RWPE2 (cell line): ENCODE measurements at regions not wholly inside any gene's neighbourhood (a gene's known extent, or its start where the extent isn't known, plus 50 kb on each side); places are given as distances from the start of the nearest gene placed in this dataset.
"Not testable (repeated sequence)": the region's sequence is repeated elsewhere in the genome, so short reads cannot be mapped to it uniquely, and the experiment has no call there.

Source experiments
- ATAC-seq: fragments of 200-7000 bp; cut with Tn5 transposase; 3 replicates; pipeline ENCODE4 v1.9.1; 2021; ENCODE audit warnings: low read depth
- DNase-seq: peaks from one replicate; pipeline ENCODE4 v3.0.0-alpha.2; 2020; ENCODE audit warnings: low spot score
- H3K27ac ChIP-seq: fragments of 450-650 bp; 2 replicates; pipeline ENCODE4 v1.5.1; 2017; ENCODE audit warnings: mild to moderate bottlenecking; ENCODE audit not compliant: poor library complexity, severe bottlenecking
- H3K27me3 ChIP-seq: fragments of 250-450 bp; sonication (Bioruptor Pico); 2 replicates; pipeline ENCODE4 v1.5.1; 2021; ENCODE audit warnings: mild to moderate bottlenecking, moderate library complexity; ENCODE audit not compliant: insufficient read depth, poor library complexity, severe bottlenecking
- H3K36me3 ChIP-seq: fragments of 250-450 bp; sonication (Bioruptor Pico); 2 replicates; pipeline ENCODE4 v1.5.1; 2020; ENCODE audit warnings: low read depth, mild to moderate bottlenecking, moderate library complexity
- H3K4me1 ChIP-seq: fragments of 250-450 bp; sonication (Bioruptor Pico); 2 replicates; pipeline ENCODE4 v1.5.1; 2021; ENCODE audit warnings: mild to moderate bottlenecking, moderate library complexity; ENCODE audit not compliant: insufficient read depth, poor library complexity, severe bottlenecking
- H3K4me3 ChIP-seq: fragments of 250-450 bp; sonication (Bioruptor Pico); 2 replicates; pipeline ENCODE4 v1.5.1; 2021; ENCODE audit warnings: mild to moderate bottlenecking, moderate library complexity; ENCODE audit not compliant: severe bottlenecking
- H3K9me3 ChIP-seq: fragments of 250-450 bp; sonication (Bioruptor Pico); 2 replicates; pipeline ENCODE4 v1.5.1; 2021; ENCODE audit warnings: mild to moderate bottlenecking, moderate library complexity; ENCODE audit not compliant: severe bottlenecking
- TF ChIP-seq, protein P1 (sequence below): fragments of 450-650 bp; IDR thresholded peaks from one replicate; pipeline ENCODE4 v1.5.1; 2017; ENCODE audit warnings: mild to moderate bottlenecking, moderate library complexity; ENCODE audit not compliant: poor library complexity, severe bottlenecking

DNA sequence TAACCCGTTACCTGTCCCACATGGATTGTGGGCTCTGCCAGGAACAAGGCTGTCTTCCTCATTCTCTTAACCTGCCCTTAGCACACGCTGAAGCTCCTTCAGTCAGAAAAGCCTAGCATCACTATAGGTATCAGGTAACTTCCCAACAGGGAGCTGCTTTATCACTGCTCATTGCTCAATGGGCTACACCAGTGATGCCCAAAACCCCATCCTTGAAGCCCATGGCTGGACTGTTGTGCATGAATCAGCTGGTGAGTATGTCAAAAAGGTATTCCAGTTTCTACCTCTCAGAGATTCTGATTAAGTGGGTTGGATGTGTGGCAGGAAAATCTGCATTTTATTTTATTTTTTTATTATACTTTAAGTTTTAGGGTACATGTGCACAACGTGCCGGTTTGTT lies 362.2 kb downstream of the LRATD1 start:
- no peak overlapping the region for H3K27ac ChIP-seq
- H3K36me3 ChIP-seq: no peaks in the 10 kb centered on the region
- H3K4me3 ChIP-seq: no peak overlapping the region
- ATAC-seq (no peak), DNase-seq (no peak)
- TF ChIP-seq, protein P1, sequence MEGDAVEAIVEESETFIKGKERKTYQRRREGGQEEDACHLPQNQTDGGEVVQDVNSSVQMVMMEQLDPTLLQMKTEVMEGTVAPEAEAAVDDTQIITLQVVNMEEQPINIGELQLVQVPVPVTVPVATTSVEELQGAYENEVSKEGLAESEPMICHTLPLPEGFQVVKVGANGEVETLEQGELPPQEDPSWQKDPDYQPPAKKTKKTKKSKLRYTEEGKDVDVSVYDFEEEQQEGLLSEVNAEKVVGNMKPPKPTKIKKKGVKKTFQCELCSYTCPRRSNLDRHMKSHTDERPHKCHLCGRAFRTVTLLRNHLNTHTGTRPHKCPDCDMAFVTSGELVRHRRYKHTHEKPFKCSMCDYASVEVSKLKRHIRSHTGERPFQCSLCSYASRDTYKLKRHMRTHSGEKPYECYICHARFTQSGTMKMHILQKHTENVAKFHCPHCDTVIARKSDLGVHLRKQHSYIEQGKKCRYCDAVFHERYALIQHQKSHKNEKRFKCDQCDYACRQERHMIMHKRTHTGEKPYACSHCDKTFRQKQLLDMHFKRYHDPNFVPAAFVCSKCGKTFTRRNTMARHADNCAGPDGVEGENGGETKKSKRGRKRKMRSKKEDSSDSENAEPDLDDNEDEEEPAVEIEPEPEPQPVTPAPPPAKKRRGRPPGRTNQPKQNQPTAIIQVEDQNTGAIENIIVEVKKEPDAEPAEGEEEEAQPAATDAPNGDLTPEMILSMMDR: no peak
- no peaks in the 10 kb centered on the region for H3K27me3 ChIP-seq
- no peaks in the 10 kb centered on the region for H3K9me3 ChIP-seq
- H3K4me1 ChIP-seq: no peaks in the 10 kb centered on the region

DNA sequence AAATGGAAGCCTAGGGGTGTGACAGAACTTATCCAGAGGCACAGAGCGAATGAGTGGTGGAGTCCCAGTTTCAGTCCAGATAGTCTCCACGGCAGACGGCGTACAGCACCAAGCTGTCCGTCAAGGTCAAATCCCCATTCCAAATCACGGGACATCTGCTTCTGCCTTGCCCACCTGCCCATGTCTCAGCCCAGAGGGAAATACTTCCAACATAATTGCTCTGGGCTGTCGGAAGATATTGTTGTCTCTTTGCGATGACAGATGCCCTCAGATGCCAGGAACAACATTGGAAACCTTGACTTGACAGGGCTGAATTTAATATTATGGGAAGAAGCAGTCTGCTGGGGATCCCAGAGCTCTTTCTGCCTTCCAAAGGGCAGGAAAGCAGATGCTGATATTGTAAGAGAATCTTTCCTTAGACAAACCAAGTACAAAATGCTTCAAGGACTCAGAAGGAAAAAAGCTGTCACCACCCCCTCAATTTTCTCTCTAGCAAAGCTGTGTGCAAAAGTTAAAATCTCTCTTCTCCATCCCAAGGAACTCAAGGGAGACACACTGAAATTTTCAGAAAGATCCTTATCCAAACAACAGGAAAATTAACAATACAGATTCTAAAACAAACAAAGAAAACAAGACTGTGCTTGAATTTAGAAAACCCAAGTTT lies 364.0 kb downstream of the LRATD1 start:
- H3K9me3 ChIP-seq: no peaks in the 10 kb centered on the region
- ATAC-seq: no peak
- TF ChIP-seq, protein P1: no peak
- H3K4me3 ChIP-seq: no peak overlapping the region
- H3K36me3 ChIP-seq: no peaks in the 10 kb centered on the region
- H3K4me1 ChIP-seq: no peaks in the 10 kb centered on the region
- DNase-seq: no peak
- no peak overlapping the region for H3K27ac ChIP-seq
- H3K27me3 ChIP-seq: no peaks in the 10 kb centered on the region

DNA sequence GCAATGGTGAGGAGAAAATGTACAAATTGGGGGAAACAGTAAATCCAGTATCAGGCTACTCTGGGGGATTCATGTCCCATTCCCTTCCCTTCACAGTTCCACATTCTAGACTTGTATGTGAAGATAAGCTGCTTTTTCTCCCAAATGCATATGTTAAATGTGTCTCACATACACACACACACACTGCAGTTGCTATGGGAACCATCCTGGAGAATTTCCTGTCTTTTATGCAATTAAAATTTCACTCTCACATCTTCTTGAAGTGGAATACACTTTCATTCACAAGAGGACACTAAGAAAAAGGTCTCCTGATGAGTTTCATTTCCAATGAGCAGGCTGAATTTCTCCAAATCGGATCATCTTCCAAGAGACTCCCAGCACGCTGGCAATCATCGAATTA lies 366.0 kb downstream of the LRATD1 start:
- Histone ChIP-seq H3K27ac (no peak overlapping the region), H3K4me1 (no peaks in the 10 kb centered on the region), H3K4me3 (no peak overlapping the region), H3K27me3 (no peaks in the 10 kb centered on the region), H3K9me3 (no peaks in the 10 kb centered on the region), H3K36me3 (no peaks in the 10 kb centered on the region)
- TF ChIP-seq, protein P1: no peak
- DNase-seq (no peak), ATAC-seq (no peak)

DNA sequence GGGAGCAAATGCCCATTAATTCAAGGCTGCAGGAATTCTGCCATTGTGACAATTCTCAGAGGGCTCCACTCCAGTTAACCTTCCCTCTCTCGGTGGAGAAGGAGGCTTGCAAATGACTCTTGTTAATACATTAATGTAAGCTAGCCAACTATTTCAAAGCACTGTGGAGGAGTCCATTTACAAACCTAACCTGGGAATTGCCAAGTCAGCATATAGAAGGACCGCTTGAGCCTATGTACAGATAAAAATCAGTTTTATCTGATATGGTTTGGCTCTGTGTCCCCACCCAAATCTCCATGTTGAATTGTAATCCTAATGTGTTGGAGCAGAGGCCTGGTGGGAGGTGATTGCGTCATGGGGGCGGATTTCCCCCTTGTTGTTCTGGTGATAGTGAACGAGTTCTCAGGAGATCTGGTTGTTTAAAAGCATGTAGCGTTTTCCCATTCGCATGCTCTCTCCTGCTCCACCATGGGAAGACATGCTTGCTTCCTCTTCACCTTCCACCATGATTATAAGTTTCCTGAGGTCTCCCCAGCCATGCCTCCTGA lies 366.7 kb downstream of the LRATD1 start:
- no peak for ATAC-seq
- H3K27ac ChIP-seq: no peak overlapping the region
- DNase-seq: no peak

DNA sequence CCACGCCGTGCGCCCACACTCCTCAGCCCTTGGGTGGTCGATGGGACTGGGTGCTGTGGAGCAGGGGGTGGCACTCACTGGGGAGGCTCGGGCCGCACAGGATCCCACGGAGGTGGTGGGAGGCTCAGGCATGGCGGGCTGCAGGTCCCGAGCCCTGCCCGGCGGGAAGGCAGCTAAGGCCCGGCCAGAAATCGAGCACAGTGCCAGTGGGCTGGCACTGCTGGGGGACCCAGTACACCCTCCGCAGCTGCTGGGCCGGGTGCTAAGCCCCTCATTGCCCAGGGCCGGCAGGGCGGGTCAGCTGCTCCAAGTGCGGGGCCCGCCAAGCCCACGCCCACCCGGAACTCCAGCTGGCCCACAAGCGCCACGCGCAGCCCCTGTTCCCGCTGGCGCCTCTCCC lies 370.0 kb downstream of the LRATD1 start:
- ATAC-seq, H3K27me3 ChIP-seq, H3K4me3 ChIP-seq: not testable (repeated sequence)

More for the DNA sequence above, 366.7 kb downstream of the LRATD1 start:
- no peaks in the 10 kb centered on the region for H3K36me3 ChIP-seq
- H3K4me1 ChIP-seq: no peaks in the 10 kb centered on the region
- no peak overlapping the region for H3K4me3 ChIP-seq
- H3K9me3 ChIP-seq: no peaks in the 10 kb centered on the region
- TF ChIP-seq, protein P1: no peak
- H3K27me3 ChIP-seq: no peaks in the 10 kb centered on the region

More for the DNA sequence above, 370.0 kb downstream of the LRATD1 start:
- H3K27ac ChIP-seq, DNase-seq, H3K36me3 ChIP-seq, H3K4me1 ChIP-seq, H3K9me3 ChIP-seq: not testable (repeated sequence)
